Nephron progenitor cell (in vitro differentiated cells): ENCODE measurements at regions not wholly inside any gene's neighbourhood (a gene's known extent, or its start where the extent isn't known, plus 50 kb on each side); places are given as distances from the start of the nearest gene placed in this dataset.
A peak's percentile ranks its signal among the peaks of the same experiment; 100 is the strongest.

Experiments used
- DNase-seq: peaks from one replicate; pipeline ENCODE4 v3.0.0; 2021
- H3K27ac Mint-ChIP-seq: 2 replicates; pipeline ENCODE4 v1.8.0; 2021; ENCODE audit warnings: mild to moderate bottlenecking, moderate library complexity, mixed read lengths
- H3K27me3 Mint-ChIP-seq: 2 replicates; pipeline ENCODE4 v1.8.0; 2021; ENCODE audit warnings: mild to moderate bottlenecking, low read depth, mixed read lengths; ENCODE audit not compliant: poor library complexity
- H3K36me3 Mint-ChIP-seq: 2 replicates; pipeline ENCODE4 v1.8.0; 2021; ENCODE audit warnings: low read depth, mixed read lengths
- H3K4me1 Mint-ChIP-seq: 2 replicates; pipeline ENCODE4 v1.8.0; 2021; ENCODE audit warnings: mixed read lengths
- H3K4me3 Mint-ChIP-seq: 2 replicates; pipeline ENCODE4 v1.8.0; 2021; ENCODE audit warnings: mild to moderate bottlenecking, moderate library complexity, mixed read lengths
- H3K9me3 Mint-ChIP-seq: 2 replicates; pipeline ENCODE4 v1.8.0; 2021; ENCODE audit warnings: mild to moderate bottlenecking, moderate library complexity, mixed read lengths
- CTCF ChIP-seq: fragments of 200-600 bp; sonication (generic); IDR thresholded peaks from 2 replicates; pipeline ENCODE4 v1.5.0; 2021; ENCODE audit warnings: antibody characterized with exemption

- peaks cover 4% of the 10 kb centered on the region for H3K9me3 Mint-ChIP-seq
- H3K36me3 Mint-ChIP-seq: no peaks in the 10 kb centered on the region
- no peak overlapping the region for H3K27ac Mint-ChIP-seq
- no peak overlapping the region for H3K4me3 Mint-ChIP-seq
- no peak for DNase-seq
- no peak for TF ChIP-seq CTCF
- H3K4me1 Mint-ChIP-seq: peaks cover 13% of the 10 kb centered on the region
- no peaks in the 10 kb centered on the region for H3K27me3 Mint-ChIP-seq
These were observed 1201.6 kb upstream of the MAP3K7 start for GRCh38 chr6:91788501-91788900.

GRCh38 chr6:91786474-91787184 is 1199.8 kb upstream of the MAP3K7 start:
- Mint-ChIP-seq H3K9me3 (peaks cover 4% of the 10 kb centered on the region), H3K36me3 (no peaks in the 10 kb centered on the region), H3K27me3 (no peaks in the 10 kb centered on the region), H3K4me1 (peaks cover 13% of the 10 kb centered on the region), H3K4me3 (no peak overlapping the region), H3K27ac (peak overlapping the region; percentile 44)
- no peak for DNase-seq
- TF ChIP-seq CTCF: no peak

GRCh38 chr6:91782802-91783201 is 1195.9 kb upstream of the MAP3K7 start:
- H3K36me3 Mint-ChIP-seq: no peaks in the 10 kb centered on the region
- H3K27me3 Mint-ChIP-seq: no peaks in the 10 kb centered on the region
- DNase-seq: no peak
- H3K4me3 Mint-ChIP-seq: no peak overlapping the region
- no peak for TF ChIP-seq CTCF
- no peak overlapping the region for H3K27ac Mint-ChIP-seq
- peaks cover 4% of the 10 kb centered on the region for H3K9me3 Mint-ChIP-seq
- H3K4me1 Mint-ChIP-seq: peaks cover 13% of the 10 kb centered on the region

- no peak for DNase-seq
- Mint-ChIP-seq H3K9me3 (peaks cover 4% of the 10 kb centered on the region), H3K36me3 (no peaks in the 10 kb centered on the region), H3K4me3 (no peak overlapping the region), H3K4me1 (peaks cover 12% of the 10 kb centered on the region), H3K27ac (no peak overlapping the region), H3K27me3 (no peaks in the 10 kb centered on the region)
- TF ChIP-seq CTCF: no peak
These were observed 1195.1 kb upstream of the MAP3K7 start for GRCh38 chr6:91781946-91782345.

- no peak for DNase-seq
- Mint-ChIP-seq H3K9me3 (peaks cover 19% of the 10 kb centered on the region), H3K27ac (no peak overlapping the region), H3K36me3 (peaks cover 4% of the 10 kb centered on the region), H3K4me3 (no peak overlapping the region), H3K27me3 (no peaks in the 10 kb centered on the region), H3K4me1 (no peaks in the 10 kb centered on the region)
- TF ChIP-seq CTCF: no peak
These were observed 1193.4 kb upstream of the MAP3K7 start for GRCh38 chr6:91780270-91780669.

GRCh38 chr6:91761621-91762020 is 1174.7 kb upstream of the MAP3K7 start:
- no peak overlapping the region for H3K4me3 Mint-ChIP-seq
- no peak overlapping the region for H3K27ac Mint-ChIP-seq
- no peaks in the 10 kb centered on the region for H3K36me3 Mint-ChIP-seq
- DNase-seq: no peak
- H3K4me1 Mint-ChIP-seq: no peaks in the 10 kb centered on the region
- no peaks in the 10 kb centered on the region for H3K27me3 Mint-ChIP-seq
- no peak for TF ChIP-seq CTCF
- no peaks in the 10 kb centered on the region for H3K9me3 Mint-ChIP-seq
